HUES64 (cell line): ENCODE measurements at regions not wholly inside any gene's neighbourhood (a gene's known extent, or its start where the extent isn't known, plus 50 kb on each side); places are given as distances from the start of the nearest gene placed in this dataset.

Experiments used
- H3K27ac ChIP-seq: 2 replicates; pipeline ENCODE4 v1.7.0; 2013; ENCODE audit warnings: low read depth, low read length, inconsistent platforms
- H3K27me3 ChIP-seq: 2 replicates; pipeline ENCODE4 v1.6.1; 2013; ENCODE audit warnings: mild to moderate bottlenecking, low read length; ENCODE audit not compliant: insufficient read depth
- H3K36me3 ChIP-seq: 2 replicates; pipeline ENCODE4 v1.6.1; 2013; ENCODE audit warnings: mild to moderate bottlenecking, low read length; ENCODE audit not compliant: insufficient read depth
- H3K4me1 ChIP-seq: 2 replicates; pipeline ENCODE4 v1.6.1; 2013; ENCODE audit warnings: mild to moderate bottlenecking, low read length, moderate library complexity; ENCODE audit not compliant: insufficient read depth
- H3K4me3 ChIP-seq: 2 replicates; pipeline ENCODE4 v1.5.1; 2013; ENCODE audit warnings: mild to moderate bottlenecking, low read length, moderate library complexity
- H3K9ac ChIP-seq: 2 replicates; pipeline ENCODE4 v1.6.1; 2013; ENCODE audit warnings: mild to moderate bottlenecking, low read depth, low read length
- H3K9me3 ChIP-seq: 2 replicates; pipeline ENCODE4 v1.6.1; 2013; ENCODE audit warnings: low read depth, low read length; ENCODE audit not compliant: insufficient read depth
- WGBS: fragments of 150-250, 120-280 bp; methylation state at CpG from one replicate; pipeline ENCODE4 v1.1.7; 2013; ENCODE audit warnings: missing lambda C conversion rate; 5-methylcytosine and 5-hydroxymethylcytosine counted together

- Histone ChIP-seq H3K27me3 (no peaks in the 10 kb centered on the region), H3K4me1 (no peaks in the 10 kb centered on the region), H3K9ac (no peak overlapping the region), H3K9me3 (no peaks in the 10 kb centered on the region), H3K27ac (no peak overlapping the region), H3K4me3 (no peak overlapping the region), H3K36me3 (no peaks in the 10 kb centered on the region)
- 83% methylated on average over 1 of the region's 3 CpGs for WGBS
These were observed 935.9 kb downstream of the GATA3 start for GRCh38 chr10:8990280-8990987.

- no peaks in the 10 kb centered on the region for H3K36me3 ChIP-seq
- H3K9ac ChIP-seq: no peak overlapping the region
- H3K27me3 ChIP-seq: no peaks in the 10 kb centered on the region
- no peaks in the 10 kb centered on the region for H3K4me1 ChIP-seq
- H3K9me3 ChIP-seq: no peaks in the 10 kb centered on the region
- no peak overlapping the region for H3K4me3 ChIP-seq
- H3K27ac ChIP-seq: no peak overlapping the region
- 94% methylated on average over 1 of the region's 1 CpG for WGBS
These were observed 937.5 kb downstream of the GATA3 start for GRCh38 chr10:8992009-8992408.

- Histone ChIP-seq H3K27me3 (no peaks in the 10 kb centered on the region), H3K36me3 (no peaks in the 10 kb centered on the region), H3K9ac (no peak overlapping the region), H3K9me3 (no peaks in the 10 kb centered on the region), H3K4me1 (no peaks in the 10 kb centered on the region), H3K4me3 (no peak overlapping the region), H3K27ac (no peak overlapping the region)
- WGBS: 97% methylated on average over 8 of the region's 8 CpGs
These were observed 939.4 kb downstream of the GATA3 start for GRCh38 chr10:8993864-8994263.

- H3K9me3 ChIP-seq: no peaks in the 10 kb centered on the region
- no peak overlapping the region for H3K9ac ChIP-seq
- H3K27ac ChIP-seq: no peak overlapping the region
- H3K4me1 ChIP-seq: no peaks in the 10 kb centered on the region
- H3K4me3 ChIP-seq: no peak overlapping the region
- no peaks in the 10 kb centered on the region for H3K27me3 ChIP-seq
- no peaks in the 10 kb centered on the region for H3K36me3 ChIP-seq
These were observed 944.3 kb downstream of the GATA3 start for GRCh38 chr10:8998751-8999150.

GRCh38 chr10:9003122-9003521 is 948.6 kb downstream of the GATA3 start:
- H3K27ac ChIP-seq: no peak overlapping the region

GRCh38 chr10:9004736-9005135 is 950.2 kb downstream of the GATA3 start:
- no peaks in the 10 kb centered on the region for H3K27me3 ChIP-seq
- no peak overlapping the region for H3K4me3 ChIP-seq
- no peaks in the 10 kb centered on the region for H3K9me3 ChIP-seq
- H3K27ac ChIP-seq: no peak overlapping the region
- WGBS: 97% methylated on average over 5 of the region's 6 CpGs
- H3K9ac ChIP-seq: no peak overlapping the region
- H3K36me3 ChIP-seq: no peaks in the 10 kb centered on the region
- H3K4me1 ChIP-seq: peaks cover under 1% of the 10 kb centered on the region; the same call in 1 of the 2 replicates

More at GRCh38 chr10:9003122-9003521, 948.6 kb downstream of the GATA3 start:
- no peaks in the 10 kb centered on the region for H3K27me3 ChIP-seq
- H3K9me3 ChIP-seq: no peaks in the 10 kb centered on the region
- 95% methylated on average over 4 of the region's 4 CpGs for WGBS
- H3K36me3 ChIP-seq: no peaks in the 10 kb centered on the region
- no peaks in the 10 kb centered on the region for H3K4me1 ChIP-seq
- H3K4me3 ChIP-seq: no peak overlapping the region
- no peak overlapping the region for H3K9ac ChIP-seq

- Histone ChIP-seq H3K27me3 (no peaks in the 10 kb centered on the region), H3K36me3 (no peaks in the 10 kb centered on the region), H3K9me3 (no peaks in the 10 kb centered on the region), H3K4me1 (peaks cover 9% of the 10 kb centered on the region; the same call in 1 of the 2 replicates), H3K9ac (no peak overlapping the region), H3K4me3 (no peak overlapping the region), H3K27ac (no peak overlapping the region)
- 96% methylated on average over 9 of the region's 9 CpGs for WGBS
These were observed 955.0 kb downstream of the GATA3 start for GRCh38 chr10:9009505-9009904.

- H3K27ac ChIP-seq: no peak overlapping the region
- WGBS: no CpG with 5 or more reads among the region's 1 CpG
- H3K4me1 ChIP-seq: peaks cover 9% of the 10 kb centered on the region; the same call in 1 of the 2 replicates
- no peaks in the 10 kb centered on the region for H3K9me3 ChIP-seq
- no peak overlapping the region for H3K4me3 ChIP-seq
- H3K27me3 ChIP-seq: no peaks in the 10 kb centered on the region
- H3K9ac ChIP-seq: no peak overlapping the region
- no peaks in the 10 kb centered on the region for H3K36me3 ChIP-seq
These were observed 955.6 kb downstream of the GATA3 start for GRCh38 chr10:9010093-9010492.

GRCh38 chr10:9010931-9011670 is 956.6 kb downstream of the GATA3 start:
- Histone ChIP-seq H3K4me1 (peaks cover 9% of the 10 kb centered on the region; the same call in 1 of the 2 replicates), H3K27ac (no peak overlapping the region), H3K9me3 (no peaks in the 10 kb centered on the region), H3K27me3 (no peaks in the 10 kb centered on the region), H3K9ac (no peak overlapping the region), H3K36me3 (no peaks in the 10 kb centered on the region), H3K4me3 (no peak overlapping the region)
- 96% methylated on average over 4 of the region's 5 CpGs for WGBS

- no peak overlapping the region for H3K27ac ChIP-seq
- no peaks in the 10 kb centered on the region for H3K9me3 ChIP-seq
- H3K4me3 ChIP-seq: no peak overlapping the region
- no peaks in the 10 kb centered on the region for H3K27me3 ChIP-seq
- H3K4me1 ChIP-seq: peaks cover 9% of the 10 kb centered on the region; the same call in 1 of the 2 replicates
- no peak overlapping the region for H3K9ac ChIP-seq
- no peaks in the 10 kb centered on the region for H3K36me3 ChIP-seq
- WGBS: 91% methylated on average over 1 of the region's 1 CpG
These were observed 957.8 kb downstream of the GATA3 start for GRCh38 chr10:9012312-9012711.

- no peak overlapping the region for H3K9ac ChIP-seq
- no peaks in the 10 kb centered on the region for H3K27me3 ChIP-seq
- H3K4me1 ChIP-seq: peaks cover 6% of the 10 kb centered on the region; the same call in 1 of the 2 replicates
- 100% methylated on average over 1 of the region's 2 CpGs for WGBS
- H3K36me3 ChIP-seq: no peaks in the 10 kb centered on the region
- H3K9me3 ChIP-seq: no peaks in the 10 kb centered on the region
- H3K27ac ChIP-seq: no peak overlapping the region
- H3K4me3 ChIP-seq: no peak overlapping the region
These were observed 960.5 kb downstream of the GATA3 start for GRCh38 chr10:9015005-9015404.
